HG02678 (cell line): ENCODE measurements at regions not wholly inside any gene's neighbourhood (a gene's known extent, or its start where the extent isn't known, plus 50 kb on each side); places are given as distances from the start of the nearest gene placed in this dataset.

Source experiments
- ATAC-seq: cut with Tn5 transposase; IDR thresholded peaks from one replicate; pipeline ENCODE4 v1.9.1; 2021; ENCODE audit warnings: mild to moderate bottlenecking, moderate library complexity; ENCODE audit not compliant: unreplicated experiment

DNA sequence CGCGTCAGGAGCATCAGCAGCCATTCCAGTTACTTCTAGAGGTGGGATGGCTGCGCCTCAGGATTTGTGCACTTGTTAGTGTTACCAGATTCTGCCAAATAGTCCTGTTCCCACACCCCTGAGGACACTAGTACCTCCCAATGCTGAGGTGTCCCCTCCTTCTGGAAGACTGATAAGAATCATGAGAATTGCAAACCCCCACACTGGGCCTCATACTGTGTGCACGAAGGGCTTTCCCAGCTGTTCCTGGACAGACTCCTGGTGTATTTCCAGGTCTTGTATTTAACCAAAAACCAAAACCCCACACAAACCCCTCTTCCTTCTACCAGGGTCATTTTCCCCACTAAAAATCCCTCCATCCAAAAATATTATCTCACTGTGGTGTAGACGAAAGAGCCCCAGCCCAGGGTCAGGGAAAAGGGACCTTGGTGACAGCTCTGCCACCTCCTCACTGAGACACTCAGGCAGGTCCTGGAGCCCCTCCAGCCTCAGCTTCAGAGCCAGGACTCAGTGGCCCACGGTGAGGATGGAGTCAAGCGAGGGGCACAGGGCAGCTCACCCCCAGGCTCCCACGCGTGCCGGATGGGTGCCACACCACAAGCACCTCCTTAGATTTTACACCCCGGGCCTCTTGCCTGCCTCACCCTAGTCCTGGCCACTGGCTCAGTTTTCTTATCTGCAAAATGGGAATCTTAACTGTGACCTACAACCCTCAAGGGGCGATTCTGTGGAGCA is 131.4 kb upstream of the RUNX3 start:
- ATAC-seq = no peak

DNA sequence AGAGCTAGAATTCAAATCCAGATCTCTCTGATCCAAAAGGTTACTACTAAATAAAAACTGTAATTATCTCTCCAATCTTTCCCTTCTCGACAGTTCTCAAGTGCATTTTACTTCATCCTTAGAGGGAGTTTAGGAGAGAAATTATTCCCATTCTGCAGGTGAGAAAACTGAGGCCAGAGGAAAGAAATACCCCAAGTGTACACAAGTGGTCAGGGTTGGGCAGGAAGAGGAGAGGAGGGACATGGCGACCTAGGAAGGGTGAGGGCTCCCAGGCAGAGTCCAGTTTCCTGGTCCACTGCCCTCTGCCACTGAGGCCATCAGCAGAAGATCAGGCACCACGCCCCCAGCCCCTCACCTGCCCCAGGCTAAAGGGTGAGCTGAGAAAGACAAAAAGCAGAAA is 127.1 kb upstream of the RUNX3 start:
- ATAC-seq = no peak

DNA sequence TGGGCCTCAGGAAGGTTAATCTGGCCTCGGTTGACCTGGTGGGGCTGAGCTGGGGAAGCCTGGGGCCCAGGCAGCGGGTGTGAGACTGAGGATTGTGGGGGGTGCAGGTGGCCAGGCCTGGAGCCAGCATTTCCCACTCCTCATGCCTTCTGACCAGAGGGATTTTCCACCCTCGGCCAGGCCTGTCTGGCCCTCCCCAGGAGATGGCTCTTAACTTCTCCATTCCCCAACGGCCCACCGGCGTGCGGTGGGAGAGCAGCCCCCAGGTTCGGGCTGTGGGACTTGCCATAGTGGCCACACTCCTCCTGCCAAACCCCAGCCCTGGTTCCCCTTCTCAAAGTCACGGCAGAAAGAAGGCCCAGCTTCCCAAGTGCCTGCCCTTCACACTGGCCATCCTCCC is 126.5 kb upstream of the RUNX3 start:
- no peak for ATAC-seq

DNA sequence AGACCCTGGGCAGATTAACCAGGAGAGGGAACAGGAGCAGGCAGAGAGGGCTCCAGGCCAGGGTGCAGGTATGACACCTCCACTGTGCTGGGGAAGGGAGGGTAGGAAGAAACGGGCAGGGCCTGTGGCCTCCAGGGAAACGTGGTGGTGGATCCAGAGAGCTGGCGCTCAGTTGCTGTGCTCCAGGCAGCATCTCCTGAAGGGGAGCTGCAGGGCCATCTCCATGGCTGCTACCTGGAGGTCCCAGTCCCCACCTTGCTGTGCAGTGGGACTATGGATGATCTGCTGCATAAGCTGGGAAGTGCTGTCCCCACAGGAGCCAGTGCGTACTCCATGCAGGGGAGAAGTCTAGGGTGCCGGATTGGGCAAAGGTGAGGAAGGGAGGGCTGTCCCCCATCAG is 125.9 kb upstream of the RUNX3 start:
- ATAC-seq = no peak

DNA sequence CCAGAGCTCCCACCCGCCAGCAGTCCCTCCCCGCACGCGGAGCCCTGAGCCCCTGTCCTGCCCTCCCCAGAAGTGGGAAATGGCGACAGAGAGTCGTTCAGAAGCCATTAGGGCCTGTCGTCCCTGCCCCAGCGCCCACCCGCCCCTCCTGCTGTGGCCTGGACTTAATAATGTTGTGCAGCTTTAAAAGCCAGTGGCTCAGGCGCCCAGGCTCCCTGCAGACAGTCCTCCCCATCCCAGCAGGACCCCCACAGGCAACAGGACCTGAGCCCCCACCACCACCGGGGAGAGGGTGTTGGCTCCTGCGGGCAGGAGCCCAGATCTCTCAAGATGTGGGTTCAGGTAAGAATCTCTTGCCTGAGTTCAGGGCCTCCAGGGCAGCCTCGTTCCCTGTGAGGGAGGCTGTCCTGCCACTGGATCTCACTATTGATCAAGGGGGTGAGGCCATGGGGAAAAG is 125.3 kb upstream of the RUNX3 start:
- ATAC-seq = no peak

DNA sequence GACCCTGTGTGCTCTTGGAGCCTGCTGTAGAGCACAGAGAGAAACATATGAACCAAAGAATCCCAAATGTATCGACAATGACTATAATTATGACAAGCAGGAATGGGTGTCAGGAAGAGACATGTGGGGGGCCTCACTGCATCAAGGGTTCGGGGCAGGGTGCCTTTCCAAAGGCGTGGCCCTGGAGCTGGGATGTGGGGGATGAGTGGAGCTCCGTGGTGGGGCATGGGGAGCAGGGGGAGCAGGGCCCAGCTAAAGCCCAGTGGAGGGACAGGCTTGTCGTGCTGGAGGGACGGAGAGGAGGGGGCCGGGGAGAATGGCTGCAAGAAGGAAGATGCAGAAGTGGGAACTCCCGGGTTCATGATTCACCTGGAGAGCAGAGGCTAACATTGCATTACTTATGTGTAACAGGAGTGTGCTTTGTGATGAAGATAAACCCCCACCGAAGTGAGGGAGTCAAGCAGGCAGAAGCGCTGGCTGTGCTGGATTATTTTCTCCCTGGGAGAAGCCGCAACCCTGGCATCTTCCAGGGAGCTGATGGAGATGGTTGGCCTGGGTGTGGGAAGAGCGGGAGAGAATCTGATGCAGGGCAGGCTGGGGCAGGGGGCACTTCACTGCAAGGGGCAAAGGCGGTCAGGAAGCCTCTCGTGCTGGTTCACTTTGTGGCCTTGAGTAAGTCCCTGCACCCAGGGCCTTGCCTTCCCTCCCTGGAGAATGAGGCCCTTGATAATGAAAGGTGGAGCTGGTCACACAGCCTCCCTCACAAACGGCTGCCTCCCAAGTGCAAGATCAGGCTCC is 124.6 kb upstream of the RUNX3 start:
- no peak for ATAC-seq

DNA sequence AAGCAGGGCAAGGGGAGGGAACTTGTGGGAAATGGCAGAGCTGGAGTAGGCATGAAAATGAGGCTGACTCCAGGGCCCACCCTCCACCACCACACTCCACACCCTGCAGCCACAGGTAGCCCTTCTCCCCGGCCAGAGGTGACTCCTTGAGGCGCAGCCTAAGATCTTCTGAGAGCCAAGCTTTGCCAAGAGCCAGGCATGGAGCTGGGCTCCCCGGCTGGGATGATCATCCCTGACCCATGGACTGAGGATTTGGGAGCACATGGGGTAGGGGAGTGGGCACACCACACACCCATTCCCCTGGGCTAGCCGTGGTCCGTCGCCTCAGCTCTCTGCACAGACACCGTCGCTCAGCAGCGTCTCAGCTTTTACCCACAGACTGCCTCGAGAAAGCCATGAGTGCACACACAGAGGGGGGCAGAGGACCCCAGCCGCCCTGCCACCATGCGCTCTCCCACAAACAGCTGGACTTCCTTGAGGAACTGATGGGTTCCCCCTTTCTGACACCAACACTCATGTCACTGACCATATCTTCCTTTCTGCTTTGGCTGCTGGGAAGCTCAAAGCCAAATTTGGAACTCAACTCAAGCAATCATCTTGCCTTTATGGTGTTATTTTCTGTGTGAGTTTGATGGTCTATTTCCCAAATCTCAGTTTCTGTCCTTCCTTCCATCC is 123.6 kb upstream of the RUNX3 start:
- no peak for ATAC-seq

DNA sequence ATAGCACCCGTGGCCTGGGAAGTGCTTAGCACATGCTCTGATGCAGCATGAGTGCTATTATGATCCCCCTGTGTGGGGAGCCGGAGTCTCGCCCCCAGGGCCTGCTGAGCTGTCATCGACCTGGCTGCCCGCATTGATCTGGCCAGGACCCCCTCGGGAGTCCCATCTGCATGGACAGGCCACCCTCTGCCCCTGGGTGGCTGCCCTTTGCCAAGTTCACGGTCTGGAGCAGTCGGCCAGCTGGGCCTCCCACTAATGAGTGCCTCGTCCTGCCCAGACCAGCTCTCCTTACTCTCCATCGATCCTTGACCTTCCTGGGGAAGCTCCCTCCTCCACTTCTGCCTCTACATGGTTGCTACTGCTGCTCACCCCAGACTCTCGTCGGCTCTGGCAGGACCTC is 121.8 kb upstream of the RUNX3 start:
- ATAC-seq = no peak

DNA sequence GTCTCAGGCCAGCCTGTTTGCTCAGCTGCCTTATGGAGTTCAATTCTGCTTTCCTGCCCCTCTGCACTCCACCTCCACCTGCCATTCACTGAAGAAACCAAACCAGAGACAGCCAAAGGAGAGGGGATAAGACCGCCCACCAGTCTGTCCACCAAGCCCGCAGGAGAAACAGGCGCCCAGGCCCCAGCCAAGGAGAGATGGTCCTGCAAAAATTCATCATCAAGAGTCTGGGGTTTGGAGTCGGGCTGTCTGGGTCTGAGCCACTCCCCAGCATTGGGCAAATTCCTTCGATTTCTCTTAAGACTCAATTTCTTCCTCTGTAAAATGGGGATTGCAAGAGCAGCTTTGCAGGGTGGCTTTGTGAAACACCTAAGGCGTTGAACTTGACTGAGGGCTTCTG is 121.4 kb upstream of the RUNX3 start:
- ATAC-seq = no peak

DNA sequence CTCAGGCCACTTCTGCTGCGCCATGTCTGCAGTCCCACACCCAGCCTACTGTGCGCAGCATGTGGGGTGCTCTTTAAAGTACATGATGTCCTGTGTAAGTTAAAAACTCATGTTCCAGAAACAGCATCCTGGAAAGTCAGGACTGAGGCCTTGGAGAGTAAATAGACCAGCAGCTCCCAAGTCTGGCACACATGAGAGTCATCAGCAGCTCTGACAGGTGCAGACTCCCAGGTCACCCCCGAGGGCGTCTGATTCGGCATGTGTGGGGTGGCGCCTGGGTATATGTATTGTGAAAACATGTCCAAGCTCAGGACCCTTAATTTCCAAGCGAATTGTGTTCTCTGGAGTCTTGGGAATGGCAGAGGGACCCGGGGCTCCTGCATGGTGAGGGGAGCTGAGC is 120.1 kb upstream of the RUNX3 start:
- ATAC-seq = no peak

DNA sequence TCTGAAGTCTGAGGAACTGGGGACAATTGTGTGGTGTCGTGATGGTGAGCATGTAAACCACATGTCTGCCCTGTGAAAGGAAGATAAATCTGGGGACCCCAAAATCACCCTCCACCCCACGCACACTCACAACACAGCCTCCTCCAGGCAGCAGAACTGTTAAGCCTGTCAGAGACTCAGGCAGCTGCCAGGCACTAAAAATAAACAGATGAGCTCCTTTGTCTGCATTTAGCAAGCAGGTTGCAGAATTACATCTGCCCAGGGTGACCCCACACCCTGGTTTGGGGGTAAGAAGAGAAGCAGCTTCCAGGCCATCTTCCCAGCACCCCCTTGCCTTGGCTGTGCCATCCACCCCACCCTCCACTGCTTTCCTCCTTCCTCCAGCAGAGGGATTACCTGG is 119.1 kb upstream of the RUNX3 start:
- ATAC-seq = no peak

DNA sequence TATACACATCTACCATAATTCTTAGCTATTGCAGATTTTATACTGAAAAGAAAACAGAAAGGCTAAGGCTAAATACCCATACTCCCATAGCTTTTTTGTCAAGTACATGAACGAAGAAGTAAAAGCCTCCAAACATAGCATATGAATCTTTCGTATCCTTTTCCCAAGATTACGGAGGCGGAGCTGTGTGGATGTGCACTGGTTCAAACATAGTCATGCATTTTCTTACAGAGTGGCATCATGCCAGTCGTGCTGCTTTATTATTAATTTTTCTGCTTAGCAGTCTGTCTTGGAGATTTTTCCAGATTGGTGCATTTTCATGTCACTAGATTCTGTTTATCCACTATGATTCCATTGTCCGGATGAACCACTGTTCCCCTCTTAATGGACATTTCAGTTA is 118.7 kb upstream of the RUNX3 start:
- no peak for ATAC-seq

DNA sequence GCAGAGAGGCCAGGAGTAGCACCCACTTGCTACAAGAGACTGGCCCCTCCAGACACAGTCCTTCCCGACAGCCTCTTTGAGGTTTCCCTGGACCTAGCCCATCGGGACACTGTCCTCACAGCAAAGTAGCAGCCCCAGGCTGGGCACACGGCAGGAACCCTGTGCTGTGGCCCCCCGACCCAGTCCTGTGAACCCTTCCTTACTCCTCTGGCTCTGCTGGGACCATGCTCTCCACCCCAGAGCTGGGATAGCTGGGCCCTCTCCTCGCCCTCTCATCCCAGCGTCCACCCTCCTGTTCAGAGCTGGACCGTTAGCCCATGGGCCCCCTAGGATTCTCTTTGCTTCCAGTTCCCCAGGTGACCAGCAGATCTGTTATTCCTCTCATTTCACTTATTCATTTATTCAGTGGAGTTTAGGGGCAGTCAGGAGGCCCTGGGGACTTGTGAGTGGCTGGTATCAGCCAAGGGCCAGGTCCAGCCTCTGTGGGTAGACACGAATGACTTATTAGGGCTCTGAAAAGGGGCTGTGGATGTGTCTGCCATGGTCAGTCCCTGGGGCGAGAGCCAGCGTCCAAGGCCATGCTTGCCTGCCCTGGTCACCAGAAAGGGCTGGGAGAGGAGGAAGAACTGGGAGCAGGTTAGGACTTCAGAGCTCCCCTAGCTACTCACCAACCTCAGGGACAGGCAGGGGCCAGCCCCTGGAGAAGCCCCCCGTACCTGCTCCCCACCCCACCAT is 117.6 kb upstream of the RUNX3 start:
- no peak for ATAC-seq

DNA sequence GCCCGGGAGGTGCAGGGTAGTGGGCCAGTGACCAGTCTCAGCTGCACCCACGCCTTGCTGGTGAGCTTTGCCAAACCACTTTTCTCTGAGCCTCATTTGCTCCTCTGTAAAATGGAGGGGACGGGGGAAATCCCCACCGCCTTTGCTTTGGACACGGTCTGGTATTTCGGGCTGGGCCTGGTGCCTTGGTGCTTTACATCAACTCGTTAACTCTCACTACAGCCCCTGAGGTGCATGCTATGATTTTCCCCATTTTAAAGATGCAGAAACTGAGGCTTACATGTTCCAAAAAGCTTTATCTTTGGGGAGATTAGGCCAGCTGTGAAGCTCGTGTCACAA is 116.1 kb upstream of the RUNX3 start:
- ATAC-seq = no peak

DNA sequence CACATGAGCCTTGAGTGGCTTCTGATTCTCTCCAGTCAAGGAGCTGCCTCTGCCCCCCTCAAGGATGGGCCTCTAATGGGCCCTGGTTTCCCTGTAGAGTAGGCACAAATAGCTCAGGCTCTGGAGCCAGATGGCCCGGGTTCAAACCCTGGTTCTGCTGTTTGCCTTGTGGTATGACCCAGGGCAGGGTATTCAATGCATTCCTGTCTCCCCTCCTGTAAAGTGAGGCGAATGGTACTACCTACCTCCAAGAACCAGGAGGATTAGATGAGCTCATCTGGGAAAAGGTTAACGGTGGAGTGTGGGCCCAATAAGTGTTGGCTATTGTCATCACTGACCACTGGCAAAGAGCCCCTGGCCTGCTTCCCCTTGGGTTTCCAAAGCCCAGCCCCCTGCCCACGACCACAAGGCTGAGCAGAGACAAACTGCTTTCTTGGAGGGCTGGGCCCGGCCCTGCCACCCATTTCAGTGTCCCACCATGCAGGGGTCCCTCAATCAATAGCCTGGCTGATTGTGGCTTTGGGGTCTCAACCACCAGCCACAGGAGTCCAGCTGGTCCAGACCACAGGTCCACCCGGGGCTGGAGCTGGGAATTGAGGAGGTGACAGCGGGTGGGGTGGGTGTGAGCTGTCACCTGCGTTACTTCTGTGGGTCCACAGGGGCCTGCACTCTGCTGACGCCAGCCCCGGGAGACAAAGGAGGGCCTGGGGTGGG is 115.6 kb upstream of the RUNX3 start:
- ATAC-seq = no peak

DNA sequence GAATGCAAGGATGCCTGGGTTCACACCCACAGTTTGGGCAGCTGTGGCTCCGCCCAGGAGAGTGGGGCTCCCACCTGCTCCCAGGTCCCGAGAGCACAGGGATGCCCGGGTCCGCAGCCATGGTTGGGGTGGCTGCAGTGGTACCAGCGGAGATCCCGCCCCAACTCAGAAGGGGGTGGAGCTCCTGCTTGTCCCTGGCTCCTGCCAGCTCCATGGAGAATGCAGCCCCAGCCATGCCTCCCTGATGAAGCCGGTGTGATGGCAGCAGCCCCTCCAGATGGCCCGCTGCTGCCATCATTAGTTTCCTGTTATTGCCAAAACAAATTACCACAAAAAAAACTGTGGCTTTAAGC is 113.1 kb upstream of the RUNX3 start:
- ATAC-seq = no peak

DNA sequence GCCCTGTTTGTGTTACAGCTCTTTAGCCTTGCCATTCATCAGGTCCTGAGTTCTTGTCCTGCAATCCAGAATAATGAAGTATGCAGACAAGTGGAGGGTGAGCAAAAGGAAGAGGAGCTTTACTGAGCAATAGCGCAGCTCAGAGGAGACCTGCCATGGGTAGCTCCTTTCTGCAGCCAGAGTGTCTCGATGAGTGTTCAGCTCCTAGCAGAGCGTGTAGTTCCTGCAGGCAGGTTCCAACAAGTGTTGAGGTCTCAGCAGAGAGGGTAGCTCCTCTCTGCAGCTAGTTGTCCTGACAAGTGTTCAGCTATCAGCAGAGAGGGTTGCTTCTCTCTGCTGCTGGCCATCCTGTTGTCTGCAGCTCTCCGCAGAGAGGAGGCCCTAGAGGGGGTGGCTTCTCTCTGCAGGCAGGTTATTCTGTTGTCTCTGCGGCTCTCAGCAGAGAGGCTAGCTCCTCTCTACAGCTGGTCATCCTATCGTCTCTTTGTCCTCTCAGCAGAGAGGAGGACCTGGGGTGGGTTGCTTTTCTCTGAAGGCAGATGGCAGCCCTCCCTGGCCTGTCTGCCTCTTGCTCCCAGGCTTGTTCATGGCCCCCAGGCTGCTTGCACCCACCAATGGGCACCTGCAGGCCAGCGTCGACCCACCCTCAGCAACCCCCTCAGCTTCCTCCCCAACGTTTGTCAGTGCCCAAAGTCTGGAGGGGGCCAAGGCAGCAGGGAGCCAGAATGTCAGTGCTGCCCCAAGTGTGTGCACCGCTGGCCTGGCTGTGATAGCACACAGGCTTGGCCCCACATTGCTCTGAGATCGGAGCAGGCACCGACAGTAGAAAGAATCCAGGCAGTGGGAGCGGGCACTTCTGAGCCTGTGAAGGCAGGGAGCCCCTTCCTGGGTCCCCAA is 112.5 kb upstream of the RUNX3 start:
- no peak for ATAC-seq

DNA sequence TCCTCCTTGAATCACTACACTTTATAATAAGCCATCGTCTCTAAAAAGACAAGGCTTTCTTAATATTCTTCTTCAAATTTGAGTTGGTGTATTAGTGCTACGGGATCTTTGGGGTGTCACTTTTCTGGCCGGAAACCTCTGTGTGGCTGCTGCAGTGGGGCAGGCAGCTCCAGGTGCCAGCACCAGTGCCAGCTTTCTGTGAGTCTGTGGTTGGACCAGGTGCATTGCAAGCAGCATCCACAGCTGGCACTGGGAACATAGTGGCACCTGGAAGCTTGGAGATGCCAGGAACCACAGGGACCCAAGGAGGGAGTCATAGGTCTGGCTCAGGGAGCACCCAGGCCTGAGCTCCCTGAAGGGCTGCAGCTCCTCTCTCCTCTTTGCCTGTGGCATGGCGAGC is 111.8 kb upstream of the RUNX3 start:
- no peak for ATAC-seq

DNA sequence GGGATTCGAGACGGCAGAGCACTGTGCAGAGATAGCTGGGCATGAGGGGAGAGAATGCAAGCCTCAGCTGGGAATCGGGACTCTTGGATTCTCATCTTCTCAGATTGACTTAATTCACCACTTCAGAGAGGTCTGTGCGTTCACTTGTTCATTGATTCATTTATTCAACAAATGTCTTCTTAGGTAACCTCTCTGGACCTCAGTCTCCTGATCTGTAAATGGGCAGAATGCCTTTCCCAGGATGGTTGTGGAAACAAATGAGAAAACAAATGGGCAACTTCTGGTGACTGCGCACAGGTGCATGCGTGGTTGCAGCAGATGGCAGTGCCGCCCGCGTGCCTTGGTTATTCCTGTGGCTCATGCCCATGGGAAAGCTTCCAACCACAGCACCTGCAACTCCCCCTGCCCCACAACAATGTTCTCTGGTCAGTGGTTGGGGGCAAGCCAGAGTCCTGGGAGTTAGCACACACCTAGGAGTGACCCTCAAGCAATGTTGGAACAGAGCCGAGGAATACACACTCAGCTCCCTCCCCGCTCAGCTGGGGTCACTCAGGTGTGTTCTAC is 110.1 kb upstream of the RUNX3 start:
- no peak for ATAC-seq

DNA sequence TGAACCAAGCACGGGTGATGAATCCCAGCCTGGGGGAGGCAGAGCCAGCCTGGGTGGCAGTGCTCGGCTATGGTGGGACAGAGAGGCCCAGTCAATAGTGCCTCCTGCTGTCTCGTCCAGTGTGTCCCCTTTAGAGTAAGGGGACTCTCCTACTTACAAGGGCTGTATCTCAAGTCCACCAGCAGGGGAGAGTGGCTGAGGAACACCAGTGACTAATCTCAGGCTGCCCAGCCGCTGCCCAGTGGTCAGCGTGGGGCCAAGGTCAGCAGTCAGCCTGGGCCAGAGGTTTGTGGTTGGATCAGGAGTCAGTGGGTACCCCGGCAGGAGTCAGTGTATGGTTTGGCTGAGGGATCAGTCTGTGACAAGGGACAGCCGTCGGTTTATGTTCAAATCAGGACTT is 109.2 kb upstream of the RUNX3 start:
- no peak for ATAC-seq
